ENCODE measurements at regions not wholly inside any gene's neighbourhood (a gene's known extent, or its start where the extent isn't known, plus 50 kb on each side); places are given as distances from the start of the nearest gene placed in this dataset.

DNA sequence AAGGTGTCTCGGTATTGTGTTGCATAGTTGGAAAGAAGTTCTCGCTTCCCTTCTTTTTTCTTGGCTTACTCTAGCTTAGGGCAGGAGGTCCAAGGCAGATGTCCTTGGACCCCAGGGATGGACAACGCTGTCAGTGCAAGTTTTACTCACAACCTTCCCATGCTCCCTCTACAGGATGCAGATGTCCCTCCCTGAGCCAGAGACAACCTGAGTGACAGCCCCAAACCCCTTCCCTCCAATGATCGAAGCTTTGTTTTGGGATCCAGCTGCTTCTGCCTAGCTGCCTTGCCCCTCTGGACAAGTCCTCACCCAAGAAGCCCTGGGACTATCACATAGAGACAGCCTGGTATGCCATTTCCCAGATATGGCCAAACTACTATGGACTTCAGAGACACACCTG, 112.0 kb upstream of the RAP1B start:
- H3K36me3 ChIP-seq (replicated peaks; ENCODE audit: insufficient read depth, low read length): no peaks in the 10 kb centered on the region
- no peak overlapping the region for H3K27ac ChIP-seq (ENCODE audit: low read length)
- H3K27me3 ChIP-seq (replicated peaks; ENCODE audit: insufficient read depth, low read length): no peaks in the 10 kb centered on the region
- H3K4me1 ChIP-seq (ENCODE audit: low read length): peaks cover 19% of the 10 kb centered on the region
- H3F3A ChIP-seq (ENCODE audit: insufficient read depth, low read length): no peaks in the 10 kb centered on the region
- H3K4me3 ChIP-seq (ENCODE audit: low read length): no peak overlapping the region
- H3K4me2 ChIP-seq (ENCODE audit: low read depth, low read length): no peak overlapping the region
- H4K20me1 ChIP-seq (ENCODE audit: insufficient read depth, low read length): no peaks in the 10 kb centered on the region
- no peak overlapping the region for H2AFZ ChIP-seq (ENCODE audit: low read length)
- no peaks in the 10 kb centered on the region for H3K9me2 ChIP-seq (replicated peaks; ENCODE audit: insufficient read depth, low read length)
- DNase-seq: no peak
- H3K9me3 ChIP-seq (replicated peaks; ENCODE audit: insufficient read depth, low read length): no peaks in the 10 kb centered on the region
- no peak overlapping the region for H3K9ac ChIP-seq (ENCODE audit: low read length)
- no peaks in the 10 kb centered on the region for H3K79me2 ChIP-seq (ENCODE audit: low read length)
- TF ChIP-seq EZH2phosphoT487 (IDR thresholded peaks at IDR 0.05; ENCODE audit: low read length): no peak
- no peak for TF ChIP-seq EZH2 (optimal IDR thresholded peaks at IDR 0.05; ENCODE audit: low read depth, low read length)
- no peak; the same call in 1 of the 2 replicates for TF ChIP-seq CTCF (IDR thresholded peaks at IDR 0.05; ENCODE audit: low read length)

- no peak overlapping the region for H3K27ac ChIP-seq (ENCODE audit: low read length)
- H3K4me1 ChIP-seq (ENCODE audit: low read length): peaks cover 19% of the 10 kb centered on the region
- no peak for DNase-seq
- H3K36me3 ChIP-seq (replicated peaks; ENCODE audit: insufficient read depth, low read length): no peaks in the 10 kb centered on the region
- H3K9me2 ChIP-seq (replicated peaks; ENCODE audit: insufficient read depth, low read length): no peaks in the 10 kb centered on the region
- H3F3A ChIP-seq (ENCODE audit: insufficient read depth, low read length): no peaks in the 10 kb centered on the region
- no peak for TF ChIP-seq CTCF (IDR thresholded peaks at IDR 0.05; ENCODE audit: low read length)
- no peak for TF ChIP-seq EZH2phosphoT487 (IDR thresholded peaks at IDR 0.05; ENCODE audit: low read length)
- no peak for TF ChIP-seq EZH2 (optimal IDR thresholded peaks at IDR 0.05; ENCODE audit: low read depth, low read length)
- H4K20me1 ChIP-seq (ENCODE audit: insufficient read depth, low read length): no peaks in the 10 kb centered on the region
- H3K4me3 ChIP-seq (ENCODE audit: low read length): no peak overlapping the region
- no peak overlapping the region for H2AFZ ChIP-seq (ENCODE audit: low read length)
- H3K79me2 ChIP-seq (ENCODE audit: low read length): no peaks in the 10 kb centered on the region
- H3K9ac ChIP-seq (ENCODE audit: low read length): no peak overlapping the region
- H3K9me3 ChIP-seq (replicated peaks; ENCODE audit: insufficient read depth, low read length): no peaks in the 10 kb centered on the region
- H3K27me3 ChIP-seq (replicated peaks; ENCODE audit: insufficient read depth, low read length): no peaks in the 10 kb centered on the region
- H3K4me2 ChIP-seq (ENCODE audit: low read depth, low read length): no peak overlapping the region
Observed at GRCh38 chr12:68499616-68500015, 111.1 kb upstream of the RAP1B start.

- no peak for DNase-seq
- Histone ChIP-seq H4K20me1 (ENCODE audit: insufficient read depth, low read length) (no peaks in the 10 kb centered on the region), H3F3A (ENCODE audit: insufficient read depth, low read length) (no peaks in the 10 kb centered on the region), H3K4me1 (ENCODE audit: low read length) (peaks cover 16% of the 10 kb centered on the region), H3K36me3 (replicated peaks; ENCODE audit: insufficient read depth, low read length) (no peaks in the 10 kb centered on the region), H3K79me2 (ENCODE audit: low read length) (no peaks in the 10 kb centered on the region), H3K9me2 (replicated peaks; ENCODE audit: insufficient read depth, low read length) (no peaks in the 10 kb centered on the region), H3K9ac (ENCODE audit: low read length) (no peak overlapping the region), H3K4me3 (ENCODE audit: low read length) (no peak overlapping the region), H3K27me3 (replicated peaks; ENCODE audit: insufficient read depth, low read length) (no peaks in the 10 kb centered on the region), H3K27ac (ENCODE audit: low read length) (no peak overlapping the region), H2AFZ (ENCODE audit: low read length) (no peak overlapping the region), H3K4me2 (ENCODE audit: low read depth, low read length) (no peak overlapping the region), H3K9me3 (replicated peaks; ENCODE audit: insufficient read depth, low read length) (no peaks in the 10 kb centered on the region)
- no peak for TF ChIP-seq EZH2phosphoT487 (IDR thresholded peaks at IDR 0.05; ENCODE audit: low read length)
- no peak for TF ChIP-seq EZH2 (optimal IDR thresholded peaks at IDR 0.05; ENCODE audit: low read depth, low read length)
- TF ChIP-seq CTCF (IDR thresholded peaks at IDR 0.05; ENCODE audit: low read length): no peak
Observed at GRCh38 chr12:68501226-68501625, 109.5 kb upstream of the RAP1B start.

Measured in MM.1S (cell line).